NB4 (cell line): ENCODE measurements at regions not wholly inside any gene's neighbourhood (a gene's known extent, or its start where the extent isn't known, plus 50 kb on each side); places are given as distances from the start of the nearest gene placed in this dataset.

ENCODE experiments used
- POLR2A ChIP-seq: IDR thresholded peaks from 2 replicates; pipeline ENCODE4 v1.6.1; 2011; ENCODE audit warnings: mild to moderate bottlenecking; ENCODE audit not compliant: insufficient read length; ENCODE audit errors: extremely low read depth
- TF ChIP-seq, protein P1 (sequence below): IDR thresholded peaks from one replicate; pipeline ENCODE4 v1.5.1; 2012; ENCODE audit warnings: low read depth, low read length
- TF ChIP-seq, protein P2 (sequence below): IDR thresholded peaks from 2 replicates; pipeline ENCODE4 v1.6.1; 2011; ENCODE audit warnings: low read depth, low read length

DNA sequence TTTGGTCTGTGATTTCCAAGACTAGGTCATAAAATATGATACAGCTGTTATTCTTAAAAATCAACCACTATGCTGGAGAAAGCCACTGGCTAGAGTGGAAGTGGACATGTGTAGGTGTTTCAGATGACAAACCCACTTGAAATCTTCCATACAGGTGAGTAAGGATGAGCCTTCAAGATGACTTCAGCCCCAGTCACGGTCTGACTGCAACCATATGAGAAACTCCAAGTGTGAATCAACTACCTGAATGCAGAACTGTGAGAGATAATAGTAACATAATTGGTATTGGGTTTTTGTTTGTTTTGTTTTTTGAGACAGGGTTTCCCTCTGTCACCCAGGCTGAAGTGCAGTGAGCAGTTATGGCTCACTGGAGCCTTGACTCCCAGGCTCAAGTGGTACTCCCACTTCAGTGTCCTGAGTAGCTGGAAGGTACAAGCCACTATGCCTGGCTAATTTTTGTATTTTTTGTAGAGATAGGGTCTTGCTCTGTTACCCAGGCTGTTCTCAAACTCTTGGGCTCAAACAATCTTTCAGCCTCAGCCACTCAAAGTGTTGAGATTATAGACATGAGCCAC is 273.3 kb upstream of the LRIG3 start:
- TF ChIP-seq, protein P1, sequence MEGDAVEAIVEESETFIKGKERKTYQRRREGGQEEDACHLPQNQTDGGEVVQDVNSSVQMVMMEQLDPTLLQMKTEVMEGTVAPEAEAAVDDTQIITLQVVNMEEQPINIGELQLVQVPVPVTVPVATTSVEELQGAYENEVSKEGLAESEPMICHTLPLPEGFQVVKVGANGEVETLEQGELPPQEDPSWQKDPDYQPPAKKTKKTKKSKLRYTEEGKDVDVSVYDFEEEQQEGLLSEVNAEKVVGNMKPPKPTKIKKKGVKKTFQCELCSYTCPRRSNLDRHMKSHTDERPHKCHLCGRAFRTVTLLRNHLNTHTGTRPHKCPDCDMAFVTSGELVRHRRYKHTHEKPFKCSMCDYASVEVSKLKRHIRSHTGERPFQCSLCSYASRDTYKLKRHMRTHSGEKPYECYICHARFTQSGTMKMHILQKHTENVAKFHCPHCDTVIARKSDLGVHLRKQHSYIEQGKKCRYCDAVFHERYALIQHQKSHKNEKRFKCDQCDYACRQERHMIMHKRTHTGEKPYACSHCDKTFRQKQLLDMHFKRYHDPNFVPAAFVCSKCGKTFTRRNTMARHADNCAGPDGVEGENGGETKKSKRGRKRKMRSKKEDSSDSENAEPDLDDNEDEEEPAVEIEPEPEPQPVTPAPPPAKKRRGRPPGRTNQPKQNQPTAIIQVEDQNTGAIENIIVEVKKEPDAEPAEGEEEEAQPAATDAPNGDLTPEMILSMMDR = no peak
- TF ChIP-seq POLR2A = no peak
- TF ChIP-seq, protein P2, sequence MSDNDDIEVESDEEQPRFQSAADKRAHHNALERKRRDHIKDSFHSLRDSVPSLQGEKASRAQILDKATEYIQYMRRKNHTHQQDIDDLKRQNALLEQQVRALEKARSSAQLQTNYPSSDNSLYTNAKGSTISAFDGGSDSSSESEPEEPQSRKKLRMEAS = no peak
